ENCODE measurements at regions not wholly inside any gene's neighbourhood (a gene's known extent, or its start where the extent isn't known, plus 50 kb on each side); places are given as distances from the start of the nearest gene placed in this dataset.

- TF ChIP-seq CTCF (conservative IDR thresholded peaks at IDR 0.05; ENCODE audit: control insufficient read depth, insufficient read depth, low read depth, low read length), result no peak
- H3K4me3 ChIP-seq (ENCODE audit: control insufficient read depth, low read depth, low read length), result no peak overlapping the region
- DNase-seq (ENCODE audit: low read depth), result no peak
Observed at GRCh38 chr1:222399197-222399596, 148.7 kb downstream of the HHIPL2 start.

GRCh38 chr1:222394224-222394623, 153.7 kb downstream of the HHIPL2 start:
- H3K4me3 ChIP-seq (ENCODE audit: control insufficient read depth, low read depth, low read length), result no peak overlapping the region
- TF ChIP-seq CTCF (conservative IDR thresholded peaks at IDR 0.05; ENCODE audit: control insufficient read depth, insufficient read depth, low read depth, low read length), result no peak
- no peak for DNase-seq (ENCODE audit: low read depth)

- TF ChIP-seq CTCF (conservative IDR thresholded peaks at IDR 0.05; ENCODE audit: control insufficient read depth, insufficient read depth, low read depth, low read length), result no peak
- peak; percentile 27 for DNase-seq (ENCODE audit: low read depth)
Observed at GRCh38 chr1:222392556-222392955, 155.3 kb downstream of the HHIPL2 start.

GRCh38 chr1:222390181-222390580, 157.7 kb downstream of the HHIPL2 start:
- no peak for TF ChIP-seq CTCF (conservative IDR thresholded peaks at IDR 0.05; ENCODE audit: control insufficient read depth, insufficient read depth, low read depth, low read length)
- H3K4me3 ChIP-seq (ENCODE audit: control insufficient read depth, low read depth, low read length), result no peak overlapping the region
- DNase-seq (ENCODE audit: low read depth), result peak; percentile 28

More at GRCh38 chr1:222392556-222392955, 155.3 kb downstream of the HHIPL2 start:
- no peak overlapping the region for H3K4me3 ChIP-seq (ENCODE audit: control insufficient read depth, low read depth, low read length)

- TF ChIP-seq CTCF (conservative IDR thresholded peaks at IDR 0.05; ENCODE audit: control insufficient read depth, insufficient read depth, low read depth, low read length), result peak; percentile 18
- no peak overlapping the region for H3K4me3 ChIP-seq (ENCODE audit: control insufficient read depth, low read depth, low read length)
- DNase-seq (ENCODE audit: low read depth), result no peak
Observed at GRCh38 chr1:222387007-222387814, 160.7 kb downstream of the HHIPL2 start.

- DNase-seq (ENCODE audit: low read depth), result no peak
- TF ChIP-seq CTCF (conservative IDR thresholded peaks at IDR 0.05; ENCODE audit: control insufficient read depth, insufficient read depth, low read depth, low read length), result no peak
- H3K4me3 ChIP-seq (ENCODE audit: control insufficient read depth, low read depth, low read length), result no peak overlapping the region
Observed at GRCh38 chr1:222385955-222386354, 161.9 kb downstream of the HHIPL2 start.

Measured in fibroblast of mammary gland (primary cell).